ENCODE measurements at regions not wholly inside any gene's neighbourhood (a gene's known extent, or its start where the extent isn't known, plus 50 kb on each side); places are given as distances from the start of the nearest gene placed in this dataset.

- H3K27me3 Mint-ChIP-seq, result no peaks in the 10 kb centered on the region
- no peak for TF ChIP-seq CTCF (IDR thresholded peaks at IDR 0.05; ENCODE audit: unreplicated experiment)
- H3K36me3 Mint-ChIP-seq (ENCODE audit: insufficient read depth), result no peaks in the 10 kb centered on the region
- no peak overlapping the region for H3K27ac Mint-ChIP-seq
- no peak for DNase-seq (ENCODE audit: low spot score, unreplicated experiment)
- H3K4me1 Mint-ChIP-seq (ENCODE audit: low read depth), result no peaks in the 10 kb centered on the region
- H3K4me3 Mint-ChIP-seq (ENCODE audit: low read depth), result no peak overlapping the region
- no peaks in the 10 kb centered on the region for H3K9me3 Mint-ChIP-seq (ENCODE audit: low read depth)
These were observed 180.7 kb upstream of the EGFLAM start for GRCh38 chr5:38077652-38078051.

GRCh38 chr5:38071831-38072694, 186.3 kb upstream of the EGFLAM start:
- Mint-ChIP-seq H3K27ac (no peak overlapping the region), H3K36me3 (ENCODE audit: insufficient read depth) (no peaks in the 10 kb centered on the region), H3K4me3 (ENCODE audit: low read depth) (no peak overlapping the region), H3K27me3 (no peaks in the 10 kb centered on the region), H3K4me1 (ENCODE audit: low read depth) (no peaks in the 10 kb centered on the region), H3K9me3 (ENCODE audit: low read depth) (no peaks in the 10 kb centered on the region)
- TF ChIP-seq CTCF (IDR thresholded peaks at IDR 0.05; ENCODE audit: unreplicated experiment), result no peak
- no peak for DNase-seq (ENCODE audit: low spot score, unreplicated experiment)

- H3K4me3 Mint-ChIP-seq (ENCODE audit: low read depth), result no peak overlapping the region
- H3K9me3 Mint-ChIP-seq (ENCODE audit: low read depth), result no peaks in the 10 kb centered on the region
- H3K27me3 Mint-ChIP-seq, result no peaks in the 10 kb centered on the region
- no peak for DNase-seq (ENCODE audit: low spot score, unreplicated experiment)
- H3K27ac Mint-ChIP-seq, result no peak overlapping the region
- H3K36me3 Mint-ChIP-seq (ENCODE audit: insufficient read depth), result no peaks in the 10 kb centered on the region
- no peaks in the 10 kb centered on the region for H3K4me1 Mint-ChIP-seq (ENCODE audit: low read depth)
- no peak for TF ChIP-seq CTCF (IDR thresholded peaks at IDR 0.05; ENCODE audit: unreplicated experiment)
These were observed 187.9 kb upstream of the EGFLAM start for GRCh38 chr5:38070304-38070950.

- H3K9me3 Mint-ChIP-seq (ENCODE audit: low read depth), result peaks cover 6% of the 10 kb centered on the region
- no peak for DNase-seq (ENCODE audit: low spot score, unreplicated experiment)
- no peaks in the 10 kb centered on the region for H3K4me1 Mint-ChIP-seq (ENCODE audit: low read depth)
- no peak for TF ChIP-seq CTCF (IDR thresholded peaks at IDR 0.05; ENCODE audit: unreplicated experiment)
- H3K27ac Mint-ChIP-seq, result no peak overlapping the region
- no peak overlapping the region for H3K4me3 Mint-ChIP-seq (ENCODE audit: low read depth)
- H3K36me3 Mint-ChIP-seq (ENCODE audit: insufficient read depth), result no peaks in the 10 kb centered on the region
- H3K27me3 Mint-ChIP-seq, result no peaks in the 10 kb centered on the region
These were observed 189.0 kb upstream of the EGFLAM start for GRCh38 chr5:38069360-38069759.

GRCh38 chr5:38060354-38060753, 198.0 kb upstream of the EGFLAM start:
- H3K36me3 Mint-ChIP-seq (ENCODE audit: insufficient read depth), result no peaks in the 10 kb centered on the region
- H3K27me3 Mint-ChIP-seq, result no peaks in the 10 kb centered on the region
- DNase-seq (ENCODE audit: low spot score, unreplicated experiment), result no peak
- TF ChIP-seq CTCF (IDR thresholded peaks at IDR 0.05; ENCODE audit: unreplicated experiment), result no peak
- peaks cover 18% of the 10 kb centered on the region for H3K9me3 Mint-ChIP-seq (ENCODE audit: low read depth)
- no peak overlapping the region for H3K27ac Mint-ChIP-seq
- no peaks in the 10 kb centered on the region for H3K4me1 Mint-ChIP-seq (ENCODE audit: low read depth)
- H3K4me3 Mint-ChIP-seq (ENCODE audit: low read depth), result no peak overlapping the region

All from progenitor cell of endocrine pancreas (in vitro differentiated cells).